ENCODE measurements at regions not wholly inside any gene's neighbourhood (a gene's known extent, or its start where the extent isn't known, plus 50 kb on each side); places are given as distances from the start of the nearest gene placed in this dataset.

DNA sequence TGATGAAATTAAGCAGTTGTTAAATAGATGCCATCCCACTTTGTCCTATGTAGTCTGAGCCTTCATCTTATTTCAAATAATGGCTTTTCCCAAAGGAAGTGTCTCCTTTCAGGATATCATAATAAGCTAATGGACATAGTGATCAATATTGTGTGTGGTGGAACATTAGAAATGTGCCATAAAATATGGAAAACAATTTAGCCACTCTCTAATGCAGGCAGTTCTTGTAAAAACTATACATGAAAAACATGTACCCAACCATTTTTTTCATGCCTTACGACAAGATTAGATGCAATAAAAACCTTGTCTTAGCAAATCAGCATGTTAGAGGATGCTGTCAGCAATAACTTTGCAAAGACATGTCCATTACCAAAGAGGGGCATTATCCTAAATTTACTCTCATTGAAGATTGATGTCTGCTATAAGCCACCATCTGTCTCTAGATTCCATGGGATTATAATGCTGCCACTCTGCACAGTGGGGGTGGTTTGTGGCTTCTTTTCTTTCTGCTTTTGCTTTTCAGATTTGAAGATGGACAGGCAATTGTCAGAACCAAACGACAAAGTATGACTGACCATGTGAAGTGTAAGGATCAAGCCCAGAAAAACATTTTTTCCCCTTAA is 724.0 kb upstream of the ZNF608 start:
- DNase-seq (ENCODE audit: low read depth, low spot score), result no peak
- H3K27ac ChIP-seq (ENCODE audit: low read length), result no peak overlapping the region
- H3K4me1 ChIP-seq (ENCODE audit: control insufficient read depth, insufficient read depth, low read length), result 0 out of 2 replicates have a peak, but pooled peaks cover 1% of the 10 kb centered on the region
- no peak overlapping the region for H3K4me3 ChIP-seq (ENCODE audit: low read length)
- H3K36me3 ChIP-seq (ENCODE audit: control insufficient read depth, insufficient read depth, low read length), result no peaks in the 10 kb centered on the region
- no peaks in the 10 kb centered on the region for H3K27me3 ChIP-seq (ENCODE audit: control insufficient read depth, insufficient read depth, low read length)
- no peaks in the 10 kb centered on the region for H3K9me3 ChIP-seq (ENCODE audit: control insufficient read depth, insufficient read depth, low read length)
- WGBS (ENCODE audit: insufficient coverage, insufficient read length), result no CpG with 5 or more reads among the region's 2 CpGs

DNA sequence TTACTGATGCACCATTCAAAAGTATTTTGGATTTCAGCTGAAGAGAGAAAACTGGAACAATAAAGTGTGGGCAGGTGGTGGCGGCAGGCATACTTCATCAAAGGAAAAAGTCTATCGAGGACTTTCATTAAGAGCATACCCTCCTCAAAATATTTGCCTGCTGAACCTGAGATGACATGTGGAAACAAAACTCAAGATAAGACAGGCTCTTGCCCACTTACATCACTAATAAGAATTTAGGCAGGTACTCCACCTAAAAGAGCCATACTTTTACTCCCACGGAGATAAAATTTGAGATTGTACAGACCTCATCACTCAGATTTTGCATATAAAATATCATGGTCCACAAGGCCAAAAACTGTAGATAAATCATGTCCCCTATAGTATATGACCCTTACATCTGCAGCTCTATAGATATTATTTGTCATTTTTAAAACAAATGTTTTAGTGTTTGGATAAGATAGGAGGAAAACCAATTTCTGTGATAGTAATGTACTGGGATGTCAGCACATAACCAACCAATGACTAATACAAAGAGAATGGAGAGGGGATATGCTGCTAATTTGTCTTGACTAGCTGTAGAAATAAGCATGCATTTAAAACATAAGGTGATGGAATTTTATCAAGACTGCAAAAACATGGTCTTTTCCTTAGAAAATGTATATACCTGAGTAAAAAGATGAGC is 730.6 kb upstream of the ZNF608 start:
- Histone ChIP-seq H3K27me3 (ENCODE audit: control insufficient read depth, insufficient read depth, low read length) (no peaks in the 10 kb centered on the region), H3K36me3 (ENCODE audit: control insufficient read depth, insufficient read depth, low read length) (no peaks in the 10 kb centered on the region), H3K4me1 (ENCODE audit: control insufficient read depth, insufficient read depth, low read length) (no peaks in the 10 kb centered on the region), H3K4me3 (ENCODE audit: low read length) (no peak overlapping the region), H3K9me3 (ENCODE audit: control insufficient read depth, insufficient read depth, low read length) (no peaks in the 10 kb centered on the region), H3K27ac (ENCODE audit: low read length) (no peak overlapping the region)
- DNase-seq (ENCODE audit: low read depth, low spot score), result no peak
- no CpG with 5 or more reads among the region's 3 CpGs for WGBS (ENCODE audit: insufficient coverage, insufficient read length)

DNA sequence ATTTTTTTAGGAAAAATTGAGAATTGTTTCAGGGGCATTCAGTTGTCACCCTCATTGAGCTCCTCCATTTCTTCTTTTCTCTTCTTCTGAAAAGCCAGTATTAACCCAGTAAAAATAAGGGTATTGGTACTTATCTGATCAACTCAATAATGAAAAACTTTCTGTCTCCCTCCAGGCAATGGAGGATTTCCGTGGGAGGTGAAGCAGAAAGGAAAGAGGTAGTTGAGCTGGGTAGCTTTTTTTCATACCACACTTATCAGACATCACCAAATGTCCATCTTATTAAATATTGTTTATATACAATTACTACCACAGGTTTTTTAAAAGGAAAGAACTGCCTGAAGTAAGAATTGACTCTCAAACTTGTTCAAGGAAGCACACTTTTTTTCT is 731.1 kb upstream of the ZNF608 start:
- DNase-seq (ENCODE audit: low read depth, low spot score), result no peak
- Histone ChIP-seq H3K27me3 (ENCODE audit: control insufficient read depth, insufficient read depth, low read length) (no peaks in the 10 kb centered on the region), H3K4me3 (ENCODE audit: low read length) (no peak overlapping the region), H3K27ac (ENCODE audit: low read length) (no peak overlapping the region), H3K36me3 (ENCODE audit: control insufficient read depth, insufficient read depth, low read length) (no peaks in the 10 kb centered on the region), H3K4me1 (ENCODE audit: control insufficient read depth, insufficient read depth, low read length) (no peaks in the 10 kb centered on the region), H3K9me3 (ENCODE audit: control insufficient read depth, insufficient read depth, low read length) (no peaks in the 10 kb centered on the region)
- WGBS (ENCODE audit: insufficient coverage, insufficient read length), result no CpG with 5 or more reads among the region's 1 CpG

DNA sequence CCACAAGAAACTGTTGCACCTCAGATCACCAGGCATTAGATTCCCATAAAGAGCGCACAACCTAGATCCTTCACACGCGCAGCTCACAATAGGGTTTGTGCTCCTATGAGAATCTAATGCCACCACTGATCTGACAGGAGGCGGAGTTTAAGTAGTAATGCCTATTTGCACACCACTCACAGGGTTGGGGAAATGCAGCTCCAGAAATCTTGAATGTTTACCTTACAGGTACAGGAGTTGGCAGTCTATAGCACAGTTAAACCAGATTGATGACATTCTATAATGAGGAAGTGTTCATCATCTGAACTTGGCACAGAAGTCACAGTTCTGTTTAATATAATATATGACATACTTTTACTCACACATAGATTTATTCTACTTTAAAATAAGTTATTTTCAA is 732.2 kb upstream of the ZNF608 start:
- H3K36me3 ChIP-seq (ENCODE audit: control insufficient read depth, insufficient read depth, low read length), result no peaks in the 10 kb centered on the region
- no peaks in the 10 kb centered on the region for H3K27me3 ChIP-seq (ENCODE audit: control insufficient read depth, insufficient read depth, low read length)
- no CpG with 5 or more reads among the region's 4 CpGs for WGBS (ENCODE audit: insufficient coverage, insufficient read length)
- no peak for DNase-seq (ENCODE audit: low read depth, low spot score)
- no peaks in the 10 kb centered on the region for H3K9me3 ChIP-seq (ENCODE audit: control insufficient read depth, insufficient read depth, low read length)
- H3K4me3 ChIP-seq (ENCODE audit: low read length), result no peak overlapping the region
- H3K4me1 ChIP-seq (ENCODE audit: control insufficient read depth, insufficient read depth, low read length), result no peaks in the 10 kb centered on the region
- H3K27ac ChIP-seq (ENCODE audit: low read length), result no peak overlapping the region

DNA sequence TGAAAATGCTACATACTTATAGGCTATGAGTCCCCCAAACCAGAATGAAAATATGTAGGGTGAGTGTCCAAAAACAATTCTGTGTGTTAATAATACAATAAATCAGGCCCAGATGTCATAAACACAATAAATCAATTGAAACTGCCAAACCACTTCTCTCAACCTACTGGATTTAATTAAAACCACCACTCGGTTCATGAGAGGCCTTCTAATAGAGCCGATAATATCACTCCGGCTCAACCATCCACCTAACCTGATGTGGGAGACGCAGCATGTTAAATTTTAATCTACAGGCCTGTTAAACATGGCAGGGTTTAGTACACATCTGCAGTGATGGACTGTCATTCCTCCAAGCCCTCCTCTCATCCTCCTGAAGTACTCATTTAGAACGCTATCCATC is 734.5 kb upstream of the ZNF608 start:
- no peak for DNase-seq (ENCODE audit: low read depth, low spot score)
- Histone ChIP-seq H3K27ac (ENCODE audit: low read length) (no peak overlapping the region), H3K4me3 (ENCODE audit: low read length) (no peak overlapping the region), H3K9me3 (ENCODE audit: control insufficient read depth, insufficient read depth, low read length) (no peaks in the 10 kb centered on the region), H3K36me3 (ENCODE audit: control insufficient read depth, insufficient read depth, low read length) (no peaks in the 10 kb centered on the region), H3K4me1 (ENCODE audit: control insufficient read depth, insufficient read depth, low read length) (no peaks in the 10 kb centered on the region), H3K27me3 (ENCODE audit: control insufficient read depth, insufficient read depth, low read length) (no peaks in the 10 kb centered on the region)
- WGBS (ENCODE audit: insufficient coverage, insufficient read length), result no CpG with 5 or more reads among the region's 5 CpGs

DNA sequence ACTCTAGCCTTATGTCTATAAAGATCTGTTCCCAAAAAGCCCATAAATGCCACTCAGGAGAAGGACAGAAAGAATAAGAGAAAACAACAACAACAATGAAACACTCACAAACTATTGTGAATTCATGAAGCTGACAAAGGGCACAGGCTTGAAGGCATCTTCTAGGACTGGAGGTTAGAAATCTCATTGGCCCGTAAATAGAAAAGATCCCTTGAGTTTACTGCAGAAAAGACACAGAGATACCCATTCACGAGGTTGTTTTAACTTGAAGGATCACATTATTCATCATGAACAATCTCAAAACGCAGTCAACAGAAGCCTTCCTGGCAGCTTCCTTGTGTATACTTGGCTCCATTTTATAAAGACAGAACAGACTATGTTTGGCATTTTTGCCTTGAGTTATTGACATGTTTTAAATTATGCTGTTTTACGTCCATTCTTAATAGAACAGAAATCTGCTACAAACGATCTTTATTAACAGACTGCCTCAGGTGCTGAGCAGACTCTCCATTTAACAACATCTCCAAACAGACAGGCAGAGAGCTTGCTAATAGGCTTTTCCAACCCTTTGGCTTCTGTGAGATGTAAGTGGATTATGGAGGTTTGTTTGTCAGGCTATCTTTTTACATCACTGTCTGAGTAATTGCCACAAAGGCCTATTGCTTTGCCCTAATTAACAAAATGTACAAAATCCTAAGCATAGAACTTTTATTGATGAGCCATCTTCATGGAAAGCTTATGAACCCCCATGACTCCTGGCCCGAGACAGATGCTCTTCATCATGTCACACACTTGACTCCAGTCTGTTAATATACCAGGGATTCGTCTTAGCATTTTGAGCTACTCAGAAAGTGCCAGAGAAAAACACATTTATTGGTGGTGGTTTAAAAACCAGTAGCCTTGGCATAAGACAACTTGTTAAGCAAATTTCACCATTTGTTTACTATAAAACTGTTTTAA is 735.3 kb upstream of the ZNF608 start:
- Histone ChIP-seq H3K36me3 (ENCODE audit: control insufficient read depth, insufficient read depth, low read length) (no peaks in the 10 kb centered on the region), H3K27ac (ENCODE audit: low read length) (no peak overlapping the region), H3K4me3 (ENCODE audit: low read length) (no peak overlapping the region), H3K4me1 (ENCODE audit: control insufficient read depth, insufficient read depth, low read length) (no peaks in the 10 kb centered on the region), H3K9me3 (ENCODE audit: control insufficient read depth, insufficient read depth, low read length) (no peaks in the 10 kb centered on the region), H3K27me3 (ENCODE audit: control insufficient read depth, insufficient read depth, low read length) (no peaks in the 10 kb centered on the region)
- no CpG with 5 or more reads among the region's 7 CpGs for WGBS (ENCODE audit: insufficient coverage, insufficient read length)
- no peak for DNase-seq (ENCODE audit: low read depth, low spot score)

DNA sequence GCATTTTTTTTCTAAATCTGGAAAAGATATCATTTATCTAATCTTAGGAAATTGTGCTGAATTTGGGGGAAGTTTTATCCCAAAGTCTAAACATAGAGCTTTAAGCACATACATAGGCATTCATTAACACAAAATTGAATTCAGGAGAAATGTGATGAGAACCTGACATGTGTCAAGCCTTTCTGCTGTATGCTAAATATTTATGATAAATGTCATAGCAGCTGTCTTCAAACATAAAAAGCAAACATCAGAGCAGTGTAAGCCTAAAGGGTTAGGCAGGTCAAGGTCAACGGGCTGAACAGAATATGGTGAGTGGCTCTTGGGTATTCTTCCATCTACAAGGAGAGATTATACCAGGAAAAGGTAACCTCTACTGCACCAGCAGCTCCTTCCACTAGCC is 737.2 kb upstream of the ZNF608 start:
- Histone ChIP-seq H3K27ac (ENCODE audit: low read length) (no peak overlapping the region), H3K4me3 (ENCODE audit: low read length) (no peak overlapping the region), H3K36me3 (ENCODE audit: control insufficient read depth, insufficient read depth, low read length) (no peaks in the 10 kb centered on the region), H3K9me3 (ENCODE audit: control insufficient read depth, insufficient read depth, low read length) (no peaks in the 10 kb centered on the region), H3K27me3 (ENCODE audit: control insufficient read depth, insufficient read depth, low read length) (no peaks in the 10 kb centered on the region), H3K4me1 (ENCODE audit: control insufficient read depth, insufficient read depth, low read length) (no peaks in the 10 kb centered on the region)
- WGBS (ENCODE audit: insufficient coverage, insufficient read length), result no CpG with 5 or more reads among the region's 1 CpG
- no peak for DNase-seq (ENCODE audit: low read depth, low spot score)

DNA sequence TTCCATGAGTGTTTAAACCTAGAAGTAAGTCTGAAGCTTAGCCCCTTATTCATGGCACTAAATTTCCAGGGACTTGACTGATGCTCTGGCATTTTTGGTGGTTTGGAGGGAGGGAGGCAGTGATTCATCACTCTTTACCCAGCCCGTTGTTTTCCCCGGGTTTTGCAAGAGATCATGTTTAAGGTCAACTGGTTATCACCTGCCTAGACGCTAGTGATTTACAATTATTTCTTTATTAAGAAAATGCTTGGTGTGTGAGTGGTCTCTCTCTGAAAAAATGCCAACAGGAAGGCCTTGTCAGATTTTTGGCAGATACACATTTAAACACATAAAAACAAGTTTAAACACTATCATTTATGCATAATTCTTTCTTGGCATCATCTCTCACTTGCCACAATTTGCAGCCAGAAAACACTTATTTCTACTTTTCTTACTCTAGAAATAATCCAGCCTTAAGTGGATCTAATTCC is 737.9 kb upstream of the ZNF608 start:
- H3K27ac ChIP-seq (ENCODE audit: low read length), result no peak overlapping the region

DNA sequence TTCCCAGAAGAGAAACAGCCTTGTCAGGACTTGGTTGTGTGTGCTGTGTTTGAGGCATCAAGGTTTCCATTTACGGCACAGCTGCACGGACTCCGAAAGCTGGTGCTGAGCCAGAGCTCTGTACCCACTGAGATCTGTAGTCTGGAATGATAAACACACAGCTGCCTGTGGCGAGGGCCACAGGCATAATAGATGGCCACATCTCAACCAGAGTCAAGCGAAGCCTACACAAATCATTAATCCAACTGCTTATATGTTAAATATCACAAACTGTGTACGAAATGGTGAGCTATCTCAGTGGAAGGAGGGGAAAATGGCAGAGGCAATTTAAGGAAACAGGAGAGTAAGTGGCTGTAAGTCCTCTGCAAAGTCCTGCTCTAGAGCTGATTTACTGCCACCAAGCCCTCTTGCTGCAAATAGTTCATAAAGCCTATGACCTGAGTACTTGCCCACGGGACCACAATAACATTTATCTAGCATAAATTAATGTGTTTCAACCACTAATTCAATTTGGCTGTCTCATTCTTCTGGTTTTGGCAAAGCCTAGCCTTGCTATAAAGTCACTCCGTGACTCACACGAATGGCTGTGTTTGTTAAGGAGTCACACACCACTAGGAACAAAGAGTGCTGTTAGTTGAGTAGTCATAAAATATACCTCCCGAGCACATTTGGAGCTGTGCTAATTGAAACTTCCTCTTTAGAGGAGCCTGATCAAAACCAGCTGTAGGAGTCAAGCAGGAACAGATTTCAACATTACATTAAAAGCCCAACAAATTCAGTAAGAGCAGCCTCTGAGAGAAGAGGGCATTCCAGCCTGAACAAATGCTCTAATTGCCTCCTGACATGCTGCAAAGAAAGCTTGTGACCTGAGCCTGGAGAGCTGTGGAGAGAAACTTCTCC is 738.6 kb upstream of the ZNF608 start:
- no peaks in the 10 kb centered on the region for H3K4me1 ChIP-seq (ENCODE audit: control insufficient read depth, insufficient read depth, low read length)
- H3K27ac ChIP-seq (ENCODE audit: low read length), result no peak overlapping the region
- H3K27me3 ChIP-seq (ENCODE audit: control insufficient read depth, insufficient read depth, low read length), result no peaks in the 10 kb centered on the region
- no CpG with 5 or more reads among the region's 10 CpGs for WGBS (ENCODE audit: insufficient coverage, insufficient read length)
- H3K9me3 ChIP-seq (ENCODE audit: control insufficient read depth, insufficient read depth, low read length), result no peaks in the 10 kb centered on the region
- DNase-seq (ENCODE audit: low read depth, low spot score), result no peak
- H3K4me3 ChIP-seq (ENCODE audit: low read length), result no peak overlapping the region
- no peaks in the 10 kb centered on the region for H3K36me3 ChIP-seq (ENCODE audit: control insufficient read depth, insufficient read depth, low read length)

More for the DNA sequence above, 737.9 kb upstream of the ZNF608 start:
- Histone ChIP-seq H3K4me1 (ENCODE audit: control insufficient read depth, insufficient read depth, low read length) (no peaks in the 10 kb centered on the region), H3K27me3 (ENCODE audit: control insufficient read depth, insufficient read depth, low read length) (no peaks in the 10 kb centered on the region), H3K36me3 (ENCODE audit: control insufficient read depth, insufficient read depth, low read length) (no peaks in the 10 kb centered on the region), H3K9me3 (ENCODE audit: control insufficient read depth, insufficient read depth, low read length) (no peaks in the 10 kb centered on the region), H3K4me3 (ENCODE audit: low read length) (no peak overlapping the region)
- no peak for DNase-seq (ENCODE audit: low read depth, low spot score)
- WGBS (ENCODE audit: insufficient coverage, insufficient read length), result no CpG with 5 or more reads among the region's 3 CpGs

DNA sequence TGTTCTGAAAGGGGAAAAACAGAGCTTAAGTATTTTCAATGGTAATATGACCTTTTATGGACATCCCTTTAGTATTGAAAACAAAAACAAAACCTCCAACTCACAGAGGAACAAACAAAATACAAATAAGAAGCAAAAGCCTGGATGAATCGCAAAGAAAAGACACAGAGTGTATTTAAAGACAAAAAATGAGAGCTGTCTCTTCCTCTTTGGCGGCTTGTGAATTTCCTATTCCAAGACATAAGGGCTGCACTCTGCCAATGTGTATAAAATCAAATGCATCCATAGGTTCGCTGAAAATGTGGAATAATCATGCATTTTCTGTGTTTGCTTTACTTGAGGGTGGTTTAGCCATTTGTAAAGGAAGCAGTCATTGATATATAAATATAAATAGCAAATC is 739.3 kb upstream of the ZNF608 start:
- no peaks in the 10 kb centered on the region for H3K36me3 ChIP-seq (ENCODE audit: control insufficient read depth, insufficient read depth, low read length)
- DNase-seq (ENCODE audit: low read depth, low spot score), result no peak
- no peak overlapping the region for H3K27ac ChIP-seq (ENCODE audit: low read length)
- no peaks in the 10 kb centered on the region for H3K4me1 ChIP-seq (ENCODE audit: control insufficient read depth, insufficient read depth, low read length)
- H3K4me3 ChIP-seq (ENCODE audit: low read length), result no peak overlapping the region
- no CpG with 5 or more reads among the region's 3 CpGs for WGBS (ENCODE audit: insufficient coverage, insufficient read length)
- no peaks in the 10 kb centered on the region for H3K27me3 ChIP-seq (ENCODE audit: control insufficient read depth, insufficient read depth, low read length)
- no peaks in the 10 kb centered on the region for H3K9me3 ChIP-seq (ENCODE audit: control insufficient read depth, insufficient read depth, low read length)
